ENCODE measurements at regions not wholly inside any gene's neighbourhood (a gene's known extent, or its start where the extent isn't known, plus 50 kb on each side); places are given as distances from the start of the nearest gene placed in this dataset.

DNA sequence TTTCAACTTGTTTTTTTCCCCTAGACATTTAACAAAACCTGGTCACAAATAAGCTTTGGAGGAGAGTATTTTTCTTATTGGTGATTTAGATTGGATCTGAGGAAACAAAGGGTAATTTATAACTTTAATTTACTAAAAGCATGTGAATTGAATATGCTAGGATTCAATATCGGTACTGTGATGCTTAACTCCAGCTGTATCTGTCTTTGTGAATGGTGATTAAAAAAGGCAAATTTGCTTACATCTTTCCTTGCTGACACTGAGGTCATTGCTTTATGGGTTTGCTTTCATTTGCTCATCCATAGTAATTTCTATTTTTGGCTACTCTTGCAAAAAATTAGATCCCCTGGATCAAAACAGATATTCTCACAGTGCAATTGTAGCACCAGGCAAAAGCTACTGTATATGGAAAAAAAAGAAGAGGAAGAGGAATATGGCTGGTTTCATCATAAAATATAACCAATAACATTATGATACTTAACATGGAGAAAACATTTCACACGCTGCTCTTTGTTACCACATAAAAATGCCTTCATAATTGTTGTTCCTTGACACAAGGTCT, 832.0 kb upstream of the ZEB2 start:
- no peak for TF ChIP-seq POLR2AphosphoS5 (IDR thresholded peaks at IDR 0.05; ENCODE audit: low read depth)
- TF ChIP-seq, protein P1, sequence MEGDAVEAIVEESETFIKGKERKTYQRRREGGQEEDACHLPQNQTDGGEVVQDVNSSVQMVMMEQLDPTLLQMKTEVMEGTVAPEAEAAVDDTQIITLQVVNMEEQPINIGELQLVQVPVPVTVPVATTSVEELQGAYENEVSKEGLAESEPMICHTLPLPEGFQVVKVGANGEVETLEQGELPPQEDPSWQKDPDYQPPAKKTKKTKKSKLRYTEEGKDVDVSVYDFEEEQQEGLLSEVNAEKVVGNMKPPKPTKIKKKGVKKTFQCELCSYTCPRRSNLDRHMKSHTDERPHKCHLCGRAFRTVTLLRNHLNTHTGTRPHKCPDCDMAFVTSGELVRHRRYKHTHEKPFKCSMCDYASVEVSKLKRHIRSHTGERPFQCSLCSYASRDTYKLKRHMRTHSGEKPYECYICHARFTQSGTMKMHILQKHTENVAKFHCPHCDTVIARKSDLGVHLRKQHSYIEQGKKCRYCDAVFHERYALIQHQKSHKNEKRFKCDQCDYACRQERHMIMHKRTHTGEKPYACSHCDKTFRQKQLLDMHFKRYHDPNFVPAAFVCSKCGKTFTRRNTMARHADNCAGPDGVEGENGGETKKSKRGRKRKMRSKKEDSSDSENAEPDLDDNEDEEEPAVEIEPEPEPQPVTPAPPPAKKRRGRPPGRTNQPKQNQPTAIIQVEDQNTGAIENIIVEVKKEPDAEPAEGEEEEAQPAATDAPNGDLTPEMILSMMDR (IDR thresholded peaks at IDR 0.05; ENCODE audit: insufficient read depth, low read length), result no peak
- TF ChIP-seq, protein P2, sequence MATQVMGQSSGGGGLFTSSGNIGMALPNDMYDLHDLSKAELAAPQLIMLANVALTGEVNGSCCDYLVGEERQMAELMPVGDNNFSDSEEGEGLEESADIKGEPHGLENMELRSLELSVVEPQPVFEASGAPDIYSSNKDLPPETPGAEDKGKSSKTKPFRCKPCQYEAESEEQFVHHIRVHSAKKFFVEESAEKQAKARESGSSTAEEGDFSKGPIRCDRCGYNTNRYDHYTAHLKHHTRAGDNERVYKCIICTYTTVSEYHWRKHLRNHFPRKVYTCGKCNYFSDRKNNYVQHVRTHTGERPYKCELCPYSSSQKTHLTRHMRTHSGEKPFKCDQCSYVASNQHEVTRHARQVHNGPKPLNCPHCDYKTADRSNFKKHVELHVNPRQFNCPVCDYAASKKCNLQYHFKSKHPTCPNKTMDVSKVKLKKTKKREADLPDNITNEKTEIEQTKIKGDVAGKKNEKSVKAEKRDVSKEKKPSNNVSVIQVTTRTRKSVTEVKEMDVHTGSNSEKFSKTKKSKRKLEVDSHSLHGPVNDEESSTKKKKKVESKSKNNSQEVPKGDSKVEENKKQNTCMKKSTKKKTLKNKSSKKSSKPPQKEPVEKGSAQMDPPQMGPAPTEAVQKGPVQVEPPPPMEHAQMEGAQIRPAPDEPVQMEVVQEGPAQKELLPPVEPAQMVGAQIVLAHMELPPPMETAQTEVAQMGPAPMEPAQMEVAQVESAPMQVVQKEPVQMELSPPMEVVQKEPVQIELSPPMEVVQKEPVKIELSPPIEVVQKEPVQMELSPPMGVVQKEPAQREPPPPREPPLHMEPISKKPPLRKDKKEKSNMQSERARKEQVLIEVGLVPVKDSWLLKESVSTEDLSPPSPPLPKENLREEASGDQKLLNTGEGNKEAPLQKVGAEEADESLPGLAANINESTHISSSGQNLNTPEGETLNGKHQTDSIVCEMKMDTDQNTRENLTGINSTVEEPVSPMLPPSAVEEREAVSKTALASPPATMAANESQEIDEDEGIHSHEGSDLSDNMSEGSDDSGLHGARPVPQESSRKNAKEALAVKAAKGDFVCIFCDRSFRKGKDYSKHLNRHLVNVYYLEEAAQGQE (IDR thresholded peaks at IDR 0.05; ENCODE audit: insufficient replicate concordance, low read depth), result no peak
- TF ChIP-seq GABPA (IDR thresholded peaks at IDR 0.05; ENCODE audit: low read depth), result no peak
- TF ChIP-seq SPI1 (IDR thresholded peaks at IDR 0.05; ENCODE audit: borderline replicate concordance, low read depth), result no peak

Data from HL-60 (cell line).